Fibroblast of mammary gland (primary cell): ENCODE measurements at regions not wholly inside any gene's neighbourhood (a gene's known extent, or its start where the extent isn't known, plus 50 kb on each side); places are given as distances from the start of the nearest gene placed in this dataset.
"Not testable (repeated sequence)": the region's sequence is repeated elsewhere in the genome, so short reads cannot be mapped to it uniquely, and the experiment has no call there.

Experiments used
- DNase-seq: peaks from one replicate; pipeline ENCODE4 v3.0.0-alpha.2; 2010; ENCODE audit warnings: low read depth
- H3K4me3 ChIP-seq: 2 replicates; pipeline ENCODE4 v1.5.1; 2011; ENCODE audit warnings: low read depth, mild to moderate bottlenecking, low read length, moderate library complexity; ENCODE audit not compliant: control insufficient read depth
- TF ChIP-seq, protein P1 (sequence below): conservative IDR thresholded peaks from 2 replicates; pipeline ENCODE4 v1.5.1; 2011; ENCODE audit warnings: low read depth, low read length, inconsistent platforms; ENCODE audit not compliant: control insufficient read depth, insufficient read depth

DNA sequence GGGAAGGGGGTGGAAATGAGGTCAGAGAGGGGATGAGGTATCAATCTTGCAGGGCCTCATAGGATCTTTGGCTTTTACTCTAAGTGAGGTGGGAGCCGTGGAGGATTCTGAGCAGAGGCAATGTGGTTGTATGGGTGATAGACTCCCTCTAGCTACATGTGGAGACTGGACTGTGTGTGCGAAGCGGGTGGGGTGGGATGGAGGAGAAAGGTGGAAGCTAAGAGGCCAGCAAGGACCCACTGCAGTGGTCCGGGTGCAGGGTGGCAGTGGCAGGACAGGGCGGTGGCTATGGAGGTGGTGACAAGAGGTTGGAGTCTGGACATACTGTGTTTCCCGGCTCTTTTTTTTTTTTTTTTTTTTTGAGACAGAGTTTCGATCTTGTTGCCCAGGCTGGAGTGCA, 62.4 kb upstream of the PTPN1 start:
- H3K4me3 ChIP-seq, result no peak overlapping the region
- DNase-seq, result no peak
- TF ChIP-seq, protein P1, sequence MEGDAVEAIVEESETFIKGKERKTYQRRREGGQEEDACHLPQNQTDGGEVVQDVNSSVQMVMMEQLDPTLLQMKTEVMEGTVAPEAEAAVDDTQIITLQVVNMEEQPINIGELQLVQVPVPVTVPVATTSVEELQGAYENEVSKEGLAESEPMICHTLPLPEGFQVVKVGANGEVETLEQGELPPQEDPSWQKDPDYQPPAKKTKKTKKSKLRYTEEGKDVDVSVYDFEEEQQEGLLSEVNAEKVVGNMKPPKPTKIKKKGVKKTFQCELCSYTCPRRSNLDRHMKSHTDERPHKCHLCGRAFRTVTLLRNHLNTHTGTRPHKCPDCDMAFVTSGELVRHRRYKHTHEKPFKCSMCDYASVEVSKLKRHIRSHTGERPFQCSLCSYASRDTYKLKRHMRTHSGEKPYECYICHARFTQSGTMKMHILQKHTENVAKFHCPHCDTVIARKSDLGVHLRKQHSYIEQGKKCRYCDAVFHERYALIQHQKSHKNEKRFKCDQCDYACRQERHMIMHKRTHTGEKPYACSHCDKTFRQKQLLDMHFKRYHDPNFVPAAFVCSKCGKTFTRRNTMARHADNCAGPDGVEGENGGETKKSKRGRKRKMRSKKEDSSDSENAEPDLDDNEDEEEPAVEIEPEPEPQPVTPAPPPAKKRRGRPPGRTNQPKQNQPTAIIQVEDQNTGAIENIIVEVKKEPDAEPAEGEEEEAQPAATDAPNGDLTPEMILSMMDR, result no peak

DNA sequence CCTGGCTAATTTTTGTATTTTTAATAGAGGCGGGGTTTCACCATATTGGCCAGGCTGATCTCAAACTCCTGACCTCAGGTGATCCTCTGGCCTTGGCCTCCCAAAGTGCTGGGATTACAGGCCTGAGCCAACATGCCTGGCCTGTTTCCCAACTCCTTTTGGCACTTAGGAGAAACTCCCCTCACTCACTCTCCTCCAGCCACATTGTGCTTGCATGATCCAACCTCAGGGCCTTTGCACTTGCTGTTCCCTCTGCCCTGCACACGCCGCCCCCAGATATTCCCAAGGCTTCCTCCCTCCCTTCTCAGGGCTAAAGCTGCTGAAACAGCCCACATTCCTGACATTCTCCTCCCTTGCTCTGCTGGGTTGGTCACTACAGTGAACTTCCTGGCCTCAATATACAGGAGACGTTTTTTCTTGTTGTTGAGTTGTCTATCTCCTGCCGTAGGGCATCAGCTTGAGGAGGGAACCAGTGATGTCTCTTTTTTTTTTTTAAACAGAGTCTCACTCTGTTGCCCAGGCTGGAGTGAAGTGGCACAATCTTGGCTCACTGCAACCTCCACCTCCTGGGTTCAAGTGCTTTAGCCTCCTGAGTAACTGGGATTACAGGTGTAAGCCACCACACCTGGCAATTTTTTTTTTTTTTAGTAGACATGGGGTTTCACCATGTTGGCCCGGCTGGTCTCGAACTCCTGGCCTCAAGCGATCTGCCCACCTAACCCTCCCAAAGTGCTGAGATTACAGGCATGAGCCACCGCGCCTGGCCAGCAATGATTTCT, 61.4 kb upstream of the PTPN1 start:
- not testable (repeated sequence) for H3K4me3 ChIP-seq
- peak; percentile 51 for DNase-seq

DNA sequence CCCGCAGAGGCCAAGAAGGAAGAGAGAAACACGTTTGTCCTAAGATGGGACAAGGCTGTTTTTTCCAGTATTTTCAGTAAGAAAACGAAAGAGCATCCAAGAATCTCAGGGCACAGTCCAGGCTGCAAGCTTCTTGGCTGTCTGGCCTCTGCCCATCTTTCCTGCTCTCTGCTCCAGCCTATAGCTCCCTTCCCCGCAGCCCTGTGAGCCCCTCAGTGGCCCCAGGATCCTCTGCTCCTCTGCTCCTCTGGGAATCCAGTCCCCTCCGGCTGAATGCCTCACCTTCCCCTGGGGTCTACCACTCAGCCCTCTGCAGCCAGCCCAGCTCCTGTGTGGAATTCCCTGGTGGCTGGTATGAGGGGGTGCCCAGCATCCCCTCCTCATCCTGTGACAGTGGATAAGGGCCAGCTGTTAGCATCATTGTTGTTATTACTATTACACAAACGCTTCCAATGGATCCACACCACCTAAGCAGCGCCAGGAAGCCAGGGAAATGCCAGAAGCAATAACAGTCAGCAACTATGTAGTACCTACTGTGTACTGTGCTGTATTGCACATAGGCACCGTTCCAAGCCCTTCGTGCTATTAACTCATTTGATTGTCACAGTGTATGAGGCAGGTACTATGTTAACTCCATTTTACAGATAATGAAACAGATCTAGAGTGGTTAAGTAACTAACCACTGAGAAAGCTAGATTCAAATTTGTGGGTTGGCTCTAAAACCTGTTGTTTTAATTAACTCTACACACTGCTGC, 60.3 kb upstream of the PTPN1 start:
- no peak for DNase-seq
- TF ChIP-seq, protein P1, result no peak

DNA sequence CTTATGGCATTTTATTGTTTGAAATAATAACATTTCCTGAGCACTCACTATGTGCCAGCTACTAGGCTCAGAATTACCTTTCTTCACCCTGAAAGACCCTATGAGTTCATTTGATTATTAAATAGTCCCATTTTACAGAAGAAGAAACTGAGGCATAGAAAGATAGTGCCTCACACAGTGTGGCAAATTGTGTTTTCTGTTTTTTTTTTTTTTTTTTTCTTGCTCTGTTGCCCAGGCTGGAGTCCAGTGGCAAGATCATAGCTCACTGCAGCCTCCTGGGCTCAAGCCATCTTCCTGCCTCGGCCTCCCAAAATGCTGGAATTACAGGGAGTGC, 59.7 kb upstream of the PTPN1 start:
- no peak overlapping the region for H3K4me3 ChIP-seq
- TF ChIP-seq, protein P1, result no peak
- DNase-seq, result no peak

More for the DNA sequence above, 60.3 kb upstream of the PTPN1 start:
- no peak overlapping the region for H3K4me3 ChIP-seq

DNA sequence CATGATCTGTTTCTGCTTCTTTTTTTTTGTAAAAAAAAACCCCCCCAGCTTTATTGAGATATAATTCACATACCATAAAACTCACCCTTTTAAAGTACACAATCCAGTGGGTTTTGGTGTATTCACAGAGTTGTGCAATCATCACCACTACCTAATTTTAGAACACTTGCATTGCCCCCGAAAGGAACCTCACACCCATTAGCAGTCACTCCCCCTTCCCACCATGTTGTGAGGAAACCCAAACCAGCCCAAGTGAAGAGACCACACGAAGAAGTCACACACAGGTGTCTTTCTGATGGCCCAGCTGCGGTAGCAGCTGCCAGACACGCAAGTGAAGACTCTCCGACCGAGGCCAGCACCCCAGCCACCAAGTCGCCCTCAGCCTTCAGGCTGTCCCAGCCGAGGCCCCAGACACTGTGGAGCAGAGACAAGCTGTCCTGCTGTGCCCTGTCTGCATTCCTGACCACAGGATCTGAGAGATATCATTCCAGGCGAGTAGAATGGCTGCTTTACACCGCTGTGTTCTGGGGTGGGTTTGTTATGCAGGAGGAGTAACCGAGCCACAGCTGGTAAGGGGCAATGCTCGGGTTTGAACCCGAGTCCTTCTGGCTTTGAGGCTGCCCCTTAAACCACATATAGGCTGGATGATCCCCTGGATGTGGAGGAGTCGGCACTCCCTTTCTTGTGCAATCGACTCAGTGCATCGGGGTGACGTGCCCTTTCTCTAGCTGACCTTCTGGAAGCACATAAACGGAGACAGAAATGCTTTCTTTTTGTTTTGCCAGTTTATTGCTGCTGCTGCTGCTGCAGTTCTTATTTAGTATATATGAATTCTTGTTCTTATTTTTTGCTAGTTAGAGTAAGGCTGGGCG, 59.1 kb upstream of the PTPN1 start:
- TF ChIP-seq, protein P1, result no peak
- H3K4me3 ChIP-seq, result no peak overlapping the region
- DNase-seq, result peak; percentile 71

DNA sequence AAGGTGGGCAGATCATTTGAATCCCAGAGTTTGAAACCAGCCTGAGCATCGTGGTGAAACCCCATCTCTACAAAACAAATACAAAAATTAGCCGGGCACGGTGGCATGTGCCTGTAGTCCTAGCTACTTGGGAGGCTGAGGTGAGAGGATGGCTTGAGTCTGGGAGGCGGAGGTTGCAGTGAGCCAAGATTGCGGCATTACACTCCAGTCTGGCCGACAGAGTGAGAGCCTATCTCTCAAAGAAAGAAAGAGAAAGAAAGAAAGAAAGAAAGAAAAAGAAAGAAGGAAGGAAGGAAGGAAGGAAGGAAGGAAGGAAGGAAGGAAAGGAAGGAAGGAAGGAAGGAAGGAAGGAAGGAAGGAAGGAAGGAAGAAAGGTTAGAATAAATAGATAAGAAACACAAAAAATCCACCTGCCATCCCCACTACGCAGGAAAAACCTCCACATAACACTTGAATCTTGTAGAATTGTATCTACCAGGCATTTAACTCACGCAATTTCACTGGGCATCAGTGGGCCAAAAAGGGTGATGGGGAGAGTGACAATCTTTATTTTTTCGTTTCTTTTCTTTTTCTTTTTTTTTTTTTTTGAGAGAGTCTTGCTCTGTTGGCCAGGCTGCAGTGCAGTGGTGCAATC, 58.3 kb upstream of the PTPN1 start:
- not testable (repeated sequence) for DNase-seq, H3K4me3 ChIP-seq

DNA sequence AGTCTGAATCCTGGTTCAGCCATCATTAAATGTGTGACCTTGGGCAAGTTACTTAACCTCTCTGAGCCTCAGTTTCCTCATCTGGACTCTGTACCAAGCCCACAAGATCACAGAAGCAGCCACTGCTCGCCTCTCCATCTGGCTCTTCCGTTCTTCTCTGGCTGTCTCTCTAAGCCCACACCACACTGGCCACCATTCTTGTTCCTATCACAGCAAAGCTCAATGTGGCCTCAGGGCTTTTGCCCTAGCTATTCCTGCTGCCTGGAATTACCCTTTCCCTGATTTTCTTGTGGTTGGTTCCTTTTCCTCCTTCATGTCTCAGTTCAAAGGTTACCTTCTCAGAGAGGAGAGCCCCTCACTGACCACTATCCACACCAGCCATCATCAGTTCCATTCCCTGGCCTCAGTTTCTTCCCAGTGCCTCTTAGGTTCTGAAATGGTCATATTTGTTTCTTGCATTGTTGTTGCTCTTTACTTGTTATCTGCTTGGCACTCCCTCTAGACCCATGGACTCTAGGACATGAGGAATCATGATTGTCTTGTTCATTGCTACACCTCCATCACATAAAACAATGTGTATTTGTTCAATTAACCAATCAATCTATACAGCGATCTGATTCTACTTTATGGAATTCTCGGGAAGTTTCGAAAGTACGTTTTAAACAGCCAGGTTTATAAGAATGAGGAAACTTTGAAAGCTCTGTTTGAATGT, 56.5 kb upstream of the PTPN1 start:
- TF ChIP-seq, protein P1, result no peak
- no peak for DNase-seq
- H3K4me3 ChIP-seq, result no peak overlapping the region

DNA sequence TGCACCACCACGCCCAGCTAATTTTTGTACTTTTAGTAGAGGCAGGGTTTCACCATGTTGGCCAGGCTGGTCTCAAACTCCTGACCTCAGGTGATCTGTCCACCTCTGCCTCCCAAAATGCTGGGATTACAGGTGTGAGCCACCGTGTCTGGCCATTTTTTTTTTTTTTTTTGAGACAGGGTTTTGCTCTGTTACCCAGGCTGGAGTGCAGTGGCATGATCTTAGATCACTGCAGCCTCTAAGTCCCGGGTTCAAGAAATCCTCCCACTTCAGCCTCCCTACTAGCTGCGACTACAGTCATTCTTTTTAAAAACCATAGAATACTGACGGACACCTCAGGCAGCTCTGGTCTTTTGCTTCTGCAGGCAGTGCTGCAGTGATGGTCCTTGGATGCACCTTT, 54.9 kb upstream of the PTPN1 start:
- DNase-seq, H3K4me3 ChIP-seq: not testable (repeated sequence)
